Posterior vena cava (tissue), 2 donors: ENCODE measurements at regions not wholly inside any gene's neighbourhood (a gene's known extent, or its start where the extent isn't known, plus 50 kb on each side); places are given as distances from the start of the nearest gene placed in this dataset.

ENCODE experiments used
- DNase-seq: peaks from one replicate; pipeline ENCODE4 v3.0.0-alpha.2; 2020; ENCODE audit warnings: low spot score
- intact Hi-C, 2 donors: fragments of 100-400 bp; cut with DNase I; formaldehyde crosslinking; loops; one replicate each; pipeline versions ENCODE4 v1.14.1 to v1.14.2; 2022 to 2023
- donor health status: DM: yes; HTN: yes; CAD: no.
- donor health status: DM: yes; HTN: yes; CAD: no.

- no peak for DNase-seq
- intact Hi-C loops: no loop called here
Observed at GRCh38 chr4:62130637-62131036, 930.5 kb downstream of the ADGRL3 start.

GRCh38 chr4:62130230-62130629 lies 930.1 kb downstream of the ADGRL3 start:
- intact Hi-C loops: no loop called here
- DNase-seq: no peak
